Stimulated activated CD4-positive, alpha-beta T cell treated with anti-CD3 and anti-CD28 coated beads, TNF-alpha, amount 100 ng/mL, for 24 hours (primary cell): ENCODE measurements at regions not wholly inside any gene's neighbourhood (a gene's known extent, or its start where the extent isn't known, plus 50 kb on each side); places are given as distances from the start of the nearest gene placed in this dataset.
A peak's percentile ranks its signal among the peaks of the same experiment; 100 is the strongest.

Experiments
- DNase-seq, 3 experiments: peaks; one replicate each; pipeline ENCODE4 v3.0.0-alpha.2; 2020; ENCODE audit warnings: low read depth in 3 of 3

- DNase-seq = no peak
These were observed 88.5 kb upstream of the ANO3 start for GRCh38 chr11:26243426-26243825.

- DNase-seq = no peak
These were observed 87.7 kb upstream of the ANO3 start for GRCh38 chr11:26244207-26244606.

GRCh38 chr11:26245046-26245445 lies 86.9 kb upstream of the ANO3 start:
- no peak for DNase-seq

GRCh38 chr11:26247340-26247739 lies 84.6 kb upstream of the ANO3 start:
- DNase-seq = no peak

GRCh38 chr11:26248661-26249060 lies 83.3 kb upstream of the ANO3 start:
- no peak for DNase-seq

- no peak for DNase-seq
These were observed 77.6 kb upstream of the ANO3 start for GRCh38 chr11:26254378-26254777.

GRCh38 chr11:26263769-26264168 lies 68.2 kb upstream of the ANO3 start:
- no peak for DNase-seq

GRCh38 chr11:26264266-26264665 lies 67.7 kb upstream of the ANO3 start:
- DNase-seq = no peak

- no peak for DNase-seq
These were observed 62.8 kb upstream of the ANO3 start for GRCh38 chr11:26268980-26269660.

- no peak for DNase-seq
These were observed 60.3 kb upstream of the ANO3 start for GRCh38 chr11:26271666-26272065.

GRCh38 chr11:26276798-26277424 lies 55.0 kb upstream of the ANO3 start:
- DNase-seq = peak in 2 of 3 experiments; percentile 6 to 17

- DNase-seq = no peak
These were observed 53.6 kb upstream of the ANO3 start for GRCh38 chr11:26278354-26278753.
